ENCODE measurements at regions not wholly inside any gene's neighbourhood (a gene's known extent, or its start where the extent isn't known, plus 50 kb on each side); places are given as distances from the start of the nearest gene placed in this dataset.

GRCh38 chr2:12658310-12658945, 58.3 kb upstream of the TRIB2 start:
- FAIRE-seq (no peak), ATAC-seq (no peak), DNase-seq (ENCODE audit: low read depth in 1 of 2, low spot score in 1 of 2) (no peak)
- Histone ChIP-seq H3K9me3 (no peaks in the 10 kb centered on the region), H3K4me1 (no peaks in the 10 kb centered on the region), H3K4me3 (no peak overlapping the region), H3K27ac (no peak overlapping the region), H3K4me2 (no peak overlapping the region)
- TF ChIP-seq ELK1 (IDR thresholded peaks at IDR 0.05; ENCODE audit: low read depth, low read length) (no peak), FOSB (CRISPR knock-in tag; IDR thresholded peaks at IDR 0.05) (no peak), ATOH8 (CRISPR knock-in tag; IDR thresholded peaks at IDR 0.05; ENCODE audit: low read depth) (no peak), BHLHE40 (IDR thresholded peaks at IDR 0.05; ENCODE audit: low read depth, low read length) (no peak), CHD4 (IDR thresholded peaks at IDR 0.05; ENCODE audit: borderline replicate concordance) (no peak), KDM1A (IDR thresholded peaks at IDR 0.05; ENCODE audit: low read depth) (no peak), PBX3 (IDR thresholded peaks at IDR 0.05) (no peak), BCL3 (IDR thresholded peaks at IDR 0.05) (no peak), KDM5A (IDR thresholded peaks at IDR 0.05) (no peak), SMC3 (IDR thresholded peaks at IDR 0.05) (no peak), RFX5 (IDR thresholded peaks at IDR 0.05) (no peak), ZNF302 (CRISPR knock-in tag; IDR thresholded peaks at IDR 0.05) (no peak), REST (IDR thresholded peaks at IDR 0.05) (no peak), HOXA7 (CRISPR knock-in tag; IDR thresholded peaks at IDR 0.05) (no peak), MAFK (IDR thresholded peaks at IDR 0.05; ENCODE audit: partially characterized antibody) (no peak), CEBPB (IDR thresholded peaks at IDR 0.05) (no peak), HDAC2 (IDR thresholded peaks at IDR 0.05) (no peak)
- CTCF ChIA-PET: no interaction called here
- POLR2A ChIA-PET: no interaction called here
- 4% methylated on average over 3 of the region's 3 CpGs for whole genome bisulfite sequencing (ENCODE audit: missing lambda C conversion rate)

GRCh38 chr2:12661489-12661888, 55.2 kb upstream of the TRIB2 start:
- Histone ChIP-seq H3K4me2 (no peak overlapping the region), H3K27ac (no peak overlapping the region), H3K4me3 (no peak overlapping the region), H3K9me3 (no peaks in the 10 kb centered on the region), H3K4me1 (no peaks in the 10 kb centered on the region)
- ChIA-PET CTCF (no interaction called here), POLR2A (no interaction called here)
- TF ChIP-seq RAD21 (conservative IDR thresholded peaks at IDR 0.05 in 1 of 2, IDR thresholded peaks at IDR 0.05 in 1 of 2): no peak
- no peak for TF ChIP-seq ZC3H11A (IDR thresholded peaks at IDR 0.05)
- no peak for ATAC-seq
- DNase-seq (ENCODE audit: low read depth in 1 of 2, low spot score in 1 of 2): no peak
- FAIRE-seq: no peak
- 2% methylated on average over 1 of the region's 1 CpG for WGBS (ENCODE audit: missing lambda C conversion rate)

Measured in A549 (cell line).